IMR-90 (cell line): ENCODE measurements at regions not wholly inside any gene's neighbourhood (a gene's known extent, or its start where the extent isn't known, plus 50 kb on each side); places are given as distances from the start of the nearest gene placed in this dataset.
"Not testable (repeated sequence)": the region's sequence is repeated elsewhere in the genome, so short reads cannot be mapped to it uniquely, and the experiment has no call there.

Source experiments
- ATAC-seq: fragments of 200-7000 bp; cut with Tn5 transposase; 2 replicates; pipeline ENCODE4 v1.9.1; 2020; ENCODE audit warnings: low read depth, mild to moderate bottlenecking, moderate library complexity
- BruUV-seq: library from RNA; stranded (reverse); fragments of 400-500 nt; replicated peaks from 2 replicates; lab custom pipeline; 2021; lab: Mats Ljungman, UMichigan
- CTCF ChIA-PET: fragments of 300-600 bp; formaldehyde crosslinking; extraction: SDS; loops from one replicate; lab custom pipeline; 2021; ENCODE audit warnings: antibody characterized with exemption; lab: Yijun Ruan, JAX
- POLR2A ChIA-PET: fragments of 300-600 bp; sonication (Branson Sonifier 250); formaldehyde crosslinking; loops from one replicate; lab custom pipeline; 2022; ENCODE audit warnings: antibody characterized with exemption; ENCODE audit not compliant: unreplicated experiment; lab: Charles Lee
- DNase-seq: peaks from one replicate; pipeline ENCODE4 v3.0.0; 2013
- H2AFZ ChIP-seq: replicated peaks from 2 replicates; pipeline ENCODE3; 2013; ENCODE audit warnings: low read length, mild to moderate bottlenecking; ENCODE audit not compliant: poor library complexity
- H2AK5ac ChIP-seq: 2 replicates; pipeline ENCODE4 v1.6.1; 2013; ENCODE audit warnings: low read depth, low read length, inconsistent platforms
- H2AK9ac ChIP-seq: replicated peaks from 2 replicates; pipeline ENCODE3; 2013; ENCODE audit warnings: mild to moderate bottlenecking, low read depth, low read length, moderate library complexity; ENCODE audit not compliant: poor library complexity
- H2BK120ac ChIP-seq: 2 replicates; pipeline ENCODE4 v1.6.1; 2013; ENCODE audit warnings: low read depth, low read length, inconsistent platforms
- H2BK15ac ChIP-seq: 3 replicates; pipeline ENCODE4 v1.6.1; 2013; ENCODE audit warnings: low read depth, low read length, inconsistent platforms
- H2BK20ac ChIP-seq: 2 replicates; pipeline ENCODE4 v1.6.1; 2013; ENCODE audit warnings: low read depth, mild to moderate bottlenecking, inconsistent platforms, low read length, moderate library complexity
- H2BK5ac ChIP-seq: 2 replicates; pipeline ENCODE4 v1.6.1; 2013; ENCODE audit warnings: mild to moderate bottlenecking, low read depth, low read length, inconsistent platforms; ENCODE audit not compliant: poor library complexity, severe bottlenecking
- H3K14ac ChIP-seq: replicated peaks from 2 replicates; pipeline ENCODE4 v1.6.1; 2013; ENCODE audit warnings: low read depth, low read length, inconsistent platforms
- H3K18ac ChIP-seq: 2 replicates; pipeline ENCODE4 v1.6.1; 2013; ENCODE audit warnings: low read depth, low read length, control low read depth
- H3K23ac ChIP-seq: 2 replicates; pipeline ENCODE4 v1.6.1; 2013; ENCODE audit warnings: low read depth, low read length, inconsistent platforms
- H3K27ac ChIP-seq: 2 replicates; pipeline ENCODE4 v1.5.1; 2013; ENCODE audit warnings: mild to moderate bottlenecking, control low read depth, low read length; ENCODE audit not compliant: insufficient read depth
- H3K27me3 ChIP-seq: 2 replicates; pipeline ENCODE4 v1.6.1; 2013; ENCODE audit warnings: low read length; ENCODE audit not compliant: control insufficient read depth, insufficient read depth
- H3K36me3 ChIP-seq: 2 replicates; pipeline ENCODE4 v1.6.1; 2013; ENCODE audit warnings: low read length, mixed read lengths; ENCODE audit not compliant: control insufficient read depth, insufficient read depth
- H3K4ac ChIP-seq: 2 replicates; pipeline ENCODE4 v1.6.1; 2013; ENCODE audit warnings: low read depth, low read length, inconsistent platforms
- H3K4me1 ChIP-seq: 2 replicates; pipeline ENCODE4 v1.6.1; 2013; ENCODE audit warnings: low read length, mixed read lengths; ENCODE audit not compliant: control insufficient read depth, insufficient read depth
- H3K4me2 ChIP-seq: 2 replicates; pipeline ENCODE4 v1.6.1; 2013; ENCODE audit warnings: low read depth, mild to moderate bottlenecking, control low read depth, low read length, moderate library complexity
- H3K4me3 ChIP-seq: 2 replicates; pipeline ENCODE4 v1.5.1; 2013; ENCODE audit warnings: low read depth, mild to moderate bottlenecking, control low read depth, low read length, moderate library complexity; ENCODE audit not compliant: insufficient read depth
- H3K56ac ChIP-seq: 2 replicates; pipeline ENCODE4 v1.6.1; 2013; ENCODE audit warnings: low read length, inconsistent platforms; ENCODE audit not compliant: insufficient read depth; ENCODE audit errors: extremely low read depth
- H3K79me1 ChIP-seq, 2 experiments: 2 replicates each; pipeline ENCODE4 v1.6.1; 2013; ENCODE audit warnings: low read length in 2 of 2, inconsistent platforms in 1 of 2, low read depth in 1 of 2
- H3K9ac ChIP-seq: 2 replicates; pipeline ENCODE4 v1.6.1; 2013; ENCODE audit warnings: low read depth, low read length, control low read depth
- H3K9me1 ChIP-seq: 2 replicates; pipeline ENCODE4 v1.6.1; 2013; ENCODE audit warnings: low read length, inconsistent platforms; ENCODE audit not compliant: insufficient read depth
- H3K9me3 ChIP-seq: 2 replicates; pipeline ENCODE4 v1.6.1; 2013; ENCODE audit warnings: low read length; ENCODE audit not compliant: control insufficient read depth, insufficient read depth
- H4K20me1 ChIP-seq: 2 replicates; pipeline ENCODE4 v1.6.1; 2013; ENCODE audit warnings: low read length, inconsistent platforms; ENCODE audit not compliant: insufficient read depth
- H4K5ac ChIP-seq: 2 replicates; pipeline ENCODE4 v1.6.1; 2013; ENCODE audit warnings: mild to moderate bottlenecking, low read depth, low read length, control low read depth
- H4K8ac ChIP-seq, 2 experiments: 2 replicates each; pipeline ENCODE4 v1.6.1; 2013; ENCODE audit warnings: low read depth in 2 of 2, low read length in 2 of 2, control low read depth in 1 of 2, inconsistent platforms in 1 of 2
- H4K91ac ChIP-seq: 2 replicates; pipeline ENCODE4 v1.6.1; 2013; ENCODE audit warnings: low read depth, low read length, inconsistent platforms; ENCODE audit not compliant: insufficient read depth
- WGBS, 2 experiments: methylation state at CpG; one replicate each; pipeline versions ENCODE4 v1.1.5 to v1.1.7; 2013; ENCODE audit warnings: missing lambda C conversion rate in 2 of 2; ENCODE audit not compliant: insufficient read length in 1 of 2; ENCODE audit errors: extremely low coverage in 2 of 2; 5-methylcytosine and 5-hydroxymethylcytosine counted together
- dilution Hi-C: fragments of 300-500 bp; cut with HindIII; formaldehyde crosslinking; loops from one replicate; pipeline ENCODE4 v1.14.3; 2018; ENCODE audit warnings: low sequenced_read_pairs; ENCODE audit not compliant: unreplicated experiment
- in situ Hi-C: fragments of 300-500 bp; cut with MboI; formaldehyde crosslinking; loops from 3 replicates; pipeline ENCODE4 v1.14.3; 2019; ENCODE audit warnings: low sequenced_read_pairs, inconsistent platforms, mixed read lengths
- intact Hi-C: fragments of 100-400 bp; cut with micrococcal nuclease; formaldehyde crosslinking; loops from 2 replicates; pipeline ENCODE4 v1.10.0; 2022
- TF ChIP-seq, protein P1 (sequence below): conservative IDR thresholded peaks from 2 replicates; pipeline ENCODE4 v1.5.1; 2012; ENCODE audit warnings: mild to moderate bottlenecking, low read depth, low read length, improper control_type of control experiment

DNA sequence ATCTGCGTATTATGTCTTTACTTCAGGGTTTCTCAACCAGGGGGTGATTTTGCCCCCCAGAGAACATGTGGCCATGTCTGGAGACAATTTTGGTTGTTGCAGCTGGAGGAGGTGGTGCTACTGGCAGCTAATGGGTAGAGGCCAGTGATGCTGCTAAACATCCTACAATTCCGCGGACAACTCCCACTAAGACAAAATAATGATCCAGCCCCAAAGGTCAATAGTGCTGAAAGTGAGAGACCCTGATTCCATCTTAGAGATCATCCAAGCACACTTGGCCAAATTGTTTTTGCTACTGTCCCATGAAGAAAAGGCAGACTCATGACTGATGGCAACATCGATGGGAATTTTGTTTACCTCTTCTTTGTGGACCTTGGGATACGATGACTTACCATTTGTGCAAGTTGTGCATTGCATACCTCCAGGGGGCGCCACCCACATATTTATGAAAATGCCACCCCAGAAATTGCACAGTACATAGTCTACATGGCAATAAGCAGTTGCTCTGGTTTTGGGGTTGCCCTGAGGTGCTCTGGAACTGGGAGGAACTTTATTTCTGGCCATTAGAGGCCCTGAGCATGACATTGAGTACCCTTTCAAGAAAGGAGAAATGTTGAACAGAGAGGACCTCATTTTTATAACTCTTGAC, 144.3 kb downstream of the UNC93B1 start:
- TF ChIP-seq, protein P1, sequence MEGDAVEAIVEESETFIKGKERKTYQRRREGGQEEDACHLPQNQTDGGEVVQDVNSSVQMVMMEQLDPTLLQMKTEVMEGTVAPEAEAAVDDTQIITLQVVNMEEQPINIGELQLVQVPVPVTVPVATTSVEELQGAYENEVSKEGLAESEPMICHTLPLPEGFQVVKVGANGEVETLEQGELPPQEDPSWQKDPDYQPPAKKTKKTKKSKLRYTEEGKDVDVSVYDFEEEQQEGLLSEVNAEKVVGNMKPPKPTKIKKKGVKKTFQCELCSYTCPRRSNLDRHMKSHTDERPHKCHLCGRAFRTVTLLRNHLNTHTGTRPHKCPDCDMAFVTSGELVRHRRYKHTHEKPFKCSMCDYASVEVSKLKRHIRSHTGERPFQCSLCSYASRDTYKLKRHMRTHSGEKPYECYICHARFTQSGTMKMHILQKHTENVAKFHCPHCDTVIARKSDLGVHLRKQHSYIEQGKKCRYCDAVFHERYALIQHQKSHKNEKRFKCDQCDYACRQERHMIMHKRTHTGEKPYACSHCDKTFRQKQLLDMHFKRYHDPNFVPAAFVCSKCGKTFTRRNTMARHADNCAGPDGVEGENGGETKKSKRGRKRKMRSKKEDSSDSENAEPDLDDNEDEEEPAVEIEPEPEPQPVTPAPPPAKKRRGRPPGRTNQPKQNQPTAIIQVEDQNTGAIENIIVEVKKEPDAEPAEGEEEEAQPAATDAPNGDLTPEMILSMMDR: 0 out of 2 replicates have a peak, but pooled peaks have one; percentile 0
- dilution Hi-C loops, H3K4me1 ChIP-seq, H2AFZ ChIP-seq, H3K4ac ChIP-seq, H2BK15ac ChIP-seq, H4K8ac ChIP-seq, H3K9ac ChIP-seq, H3K23ac ChIP-seq, H2AK5ac ChIP-seq, H3K79me1 ChIP-seq, H3K14ac ChIP-seq, H3K9me3 ChIP-seq, H2BK20ac ChIP-seq, H3K4me3 ChIP-seq, BruUV-seq, H3K56ac ChIP-seq, H4K20me1 ChIP-seq, H3K4me2 ChIP-seq, H2AK9ac ChIP-seq, H2BK5ac ChIP-seq, H2BK120ac ChIP-seq, intact Hi-C loops, POLR2A ChIA-PET, H3K36me3 ChIP-seq, CTCF ChIA-PET, ATAC-seq, H3K27me3 ChIP-seq, H3K18ac ChIP-seq, H3K27ac ChIP-seq, in situ Hi-C loops, H4K5ac ChIP-seq, H4K91ac ChIP-seq, H3K9me1 ChIP-seq: not testable (repeated sequence)
- no CpG with 5 or more reads among the region's 6 CpGs for WGBS, 2 experiments
- peak; percentile 4 for DNase-seq

DNA sequence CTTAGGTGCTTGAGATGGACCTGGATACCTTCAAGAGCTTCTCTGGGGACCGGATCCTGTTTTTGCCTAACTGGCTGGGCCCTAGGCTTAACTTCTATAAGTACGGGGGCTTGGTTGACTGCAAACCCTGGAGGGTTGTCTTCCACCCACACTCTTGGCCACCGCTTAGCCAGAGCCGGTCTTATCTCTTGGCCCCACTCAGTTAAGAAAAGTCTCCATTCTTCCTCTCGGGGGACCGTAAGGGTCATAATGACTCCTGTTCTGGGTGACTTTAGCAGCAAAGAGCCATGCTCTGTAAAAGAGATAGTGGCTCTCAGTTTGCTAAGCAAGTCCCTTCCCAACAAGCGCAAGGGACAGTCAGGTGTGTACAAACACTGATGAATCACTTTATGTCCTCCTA, 153.2 kb downstream of the UNC93B1 start:
- H3K4me2 ChIP-seq, DNase-seq, H4K91ac ChIP-seq, H3K9ac ChIP-seq, H3K4me3 ChIP-seq, H2BK20ac ChIP-seq, H3K4ac ChIP-seq, intact Hi-C loops, H4K5ac ChIP-seq, H3K23ac ChIP-seq, H2BK5ac ChIP-seq, H2AFZ ChIP-seq, H3K4me1 ChIP-seq, H3K79me1 ChIP-seq, H3K27ac ChIP-seq, H3K36me3 ChIP-seq, BruUV-seq, dilution Hi-C loops, H2AK5ac ChIP-seq, H3K9me3 ChIP-seq, H2AK9ac ChIP-seq, ATAC-seq, H2BK15ac ChIP-seq, H2BK120ac ChIP-seq, H4K8ac ChIP-seq, H4K20me1 ChIP-seq, H3K27me3 ChIP-seq, H3K9me1 ChIP-seq, in situ Hi-C loops, POLR2A ChIA-PET, H3K18ac ChIP-seq, H3K56ac ChIP-seq, CTCF ChIA-PET, H3K14ac ChIP-seq: not testable (repeated sequence)
- WGBS, 2 experiments: 80% methylated on average over 1 of the region's 7 CpGs; no CpG with 5 or more reads in 1 of the 2 experiments
